Left renal cortex interstitium (tissue), 4 donors: ENCODE measurements at regions not wholly inside any gene's neighbourhood (a gene's known extent, or its start where the extent isn't known, plus 50 kb on each side); places are given as distances from the start of the nearest gene placed in this dataset.

Experiments
- DNase-seq, 4 donors: peaks; one replicate each; pipeline ENCODE4 v3.0.0-alpha.2; 2013; ENCODE audit warnings: low read depth in 4 of 4, low spot score in 2 of 4, missing footprints in 1 of 4

- no peak for DNase-seq
Measured at GRCh38 chr12:60119327-60119726, 523.5 kb downstream of the SLC16A7 start.

- no peak for DNase-seq
Measured at GRCh38 chr12:60120199-60120598, 524.4 kb downstream of the SLC16A7 start.

DNA sequence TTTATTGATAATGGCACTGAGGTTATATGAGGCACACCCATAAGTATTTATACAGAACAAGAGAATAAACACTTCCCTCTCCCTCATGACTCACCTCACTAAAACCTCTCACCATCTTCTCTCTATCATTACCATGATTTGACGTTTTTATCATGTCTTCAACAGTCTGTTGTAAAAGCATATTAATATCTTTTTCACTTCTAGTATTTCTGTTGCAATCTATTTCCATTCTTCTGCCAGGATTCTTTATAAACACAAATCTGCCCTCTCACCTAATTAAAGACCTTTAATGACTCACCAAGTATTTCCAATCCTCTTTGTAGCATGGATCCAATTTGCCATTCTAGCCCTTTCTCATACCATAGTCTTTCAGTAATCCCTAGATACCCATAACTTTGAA is 527.7 kb downstream of the SLC16A7 start:
- no peak for DNase-seq

- DNase-seq = no peak
Measured at GRCh38 chr12:60137513-60137912, 541.7 kb downstream of the SLC16A7 start.

DNA sequence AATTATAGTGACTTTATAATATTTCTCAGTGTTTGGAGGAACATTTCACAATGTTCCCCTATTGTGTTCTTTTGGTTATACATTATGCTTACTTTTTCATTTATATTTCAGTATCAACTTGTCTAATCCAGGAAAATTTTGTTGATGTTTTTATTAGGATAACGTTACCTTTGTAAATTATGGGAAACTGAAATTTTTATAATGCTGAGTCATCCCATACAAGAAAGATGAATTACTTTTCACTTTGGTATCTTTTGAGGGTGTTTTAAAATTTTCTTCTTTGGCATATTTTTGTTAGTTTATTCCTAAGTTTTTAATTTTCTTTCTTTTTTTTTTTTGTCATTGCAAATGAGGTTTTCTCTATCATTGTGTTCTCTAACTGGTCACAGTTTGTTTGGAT is 542.7 kb downstream of the SLC16A7 start:
- DNase-seq = no peak

DNA sequence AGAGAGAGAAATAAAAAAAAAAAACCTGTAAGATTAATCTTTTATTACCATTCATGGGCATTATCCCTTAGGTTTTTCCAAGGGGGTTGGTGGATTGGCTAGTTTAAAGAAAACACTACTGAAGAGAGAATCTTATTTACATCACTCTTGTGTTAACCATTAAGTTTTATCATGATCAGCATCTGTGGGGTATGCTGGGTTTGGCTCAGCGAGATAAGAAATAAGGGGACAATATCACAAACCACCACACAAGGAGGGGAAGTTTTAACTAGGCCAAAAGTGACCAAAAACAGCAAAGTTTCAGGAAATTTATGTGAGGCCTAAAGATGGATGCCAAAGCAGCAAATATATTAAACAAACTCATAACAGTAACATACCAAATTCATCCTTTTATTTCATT is 548.6 kb downstream of the SLC16A7 start:
- DNase-seq = no peak

GRCh38 chr12:60148109-60148508 is 552.3 kb downstream of the SLC16A7 start:
- no peak for DNase-seq

DNA sequence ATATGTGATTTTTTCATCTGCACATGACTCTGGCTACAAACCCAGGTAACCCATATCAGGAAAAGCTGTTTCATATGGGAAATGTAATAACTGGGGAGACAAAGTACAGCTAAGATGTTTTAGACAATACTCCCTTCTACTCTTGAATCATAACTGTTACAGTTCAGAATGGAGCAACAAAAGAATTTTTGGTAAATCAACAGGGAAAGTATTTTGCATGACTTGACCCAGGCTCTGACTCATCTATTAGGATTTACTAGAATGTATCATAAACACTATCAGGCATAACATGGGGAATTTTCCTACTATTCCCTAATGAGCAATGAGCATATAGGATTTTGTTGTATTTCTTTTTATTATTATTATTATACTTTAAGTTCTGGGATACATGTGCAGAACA is 553.0 kb downstream of the SLC16A7 start:
- no peak for DNase-seq

GRCh38 chr12:60152756-60153155 is 556.9 kb downstream of the SLC16A7 start:
- no peak for DNase-seq

GRCh38 chr12:60159761-60160160 is 563.9 kb downstream of the SLC16A7 start:
- no peak for DNase-seq

- DNase-seq = no peak
Measured at GRCh38 chr12:60162988-60163720, 567.3 kb downstream of the SLC16A7 start.

DNA sequence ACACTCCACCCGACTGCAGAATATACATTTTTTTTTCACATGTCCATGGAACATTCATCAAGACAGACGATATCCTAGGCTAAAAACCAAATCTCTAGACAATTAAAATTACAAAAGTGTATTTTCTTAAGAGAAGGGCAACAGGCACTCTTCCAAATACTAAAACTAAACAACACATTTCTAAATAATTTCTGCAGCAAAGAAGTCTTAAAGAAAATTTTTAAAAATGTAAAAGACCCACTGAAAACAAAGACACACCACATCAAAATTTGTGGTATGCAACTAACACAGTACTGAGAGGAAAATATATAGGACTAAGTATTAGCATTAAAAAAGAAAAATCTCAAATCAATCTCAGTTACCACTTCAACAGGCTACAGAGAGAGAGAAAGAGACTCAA is 570.0 kb downstream of the SLC16A7 start:
- no peak for DNase-seq

DNA sequence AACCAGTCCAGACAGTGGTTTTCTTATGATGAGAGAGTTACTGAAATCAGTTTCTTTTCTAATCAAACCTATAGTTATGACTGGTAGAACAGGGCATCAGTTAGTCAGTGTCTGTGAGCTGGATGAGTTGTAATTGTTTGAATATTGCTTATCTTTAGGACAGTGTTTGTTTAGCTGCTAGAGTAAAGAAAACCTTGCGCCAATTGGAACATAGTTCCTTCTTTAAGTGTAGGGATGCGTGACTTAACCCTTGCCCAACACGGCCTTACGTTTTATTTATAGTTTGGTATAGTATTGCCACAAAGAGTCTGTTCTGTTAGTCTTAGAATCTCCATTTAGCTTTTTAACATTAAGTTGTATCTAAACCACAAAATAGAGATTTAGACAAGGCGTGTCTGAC is 572.6 kb downstream of the SLC16A7 start:
- DNase-seq = no peak

GRCh38 chr12:60169904-60170303 is 574.1 kb downstream of the SLC16A7 start:
- DNase-seq = no peak

GRCh38 chr12:60172266-60173211 is 576.7 kb downstream of the SLC16A7 start:
- DNase-seq = no peak

GRCh38 chr12:60173224-60174170 is 577.7 kb downstream of the SLC16A7 start:
- DNase-seq = no peak

DNA sequence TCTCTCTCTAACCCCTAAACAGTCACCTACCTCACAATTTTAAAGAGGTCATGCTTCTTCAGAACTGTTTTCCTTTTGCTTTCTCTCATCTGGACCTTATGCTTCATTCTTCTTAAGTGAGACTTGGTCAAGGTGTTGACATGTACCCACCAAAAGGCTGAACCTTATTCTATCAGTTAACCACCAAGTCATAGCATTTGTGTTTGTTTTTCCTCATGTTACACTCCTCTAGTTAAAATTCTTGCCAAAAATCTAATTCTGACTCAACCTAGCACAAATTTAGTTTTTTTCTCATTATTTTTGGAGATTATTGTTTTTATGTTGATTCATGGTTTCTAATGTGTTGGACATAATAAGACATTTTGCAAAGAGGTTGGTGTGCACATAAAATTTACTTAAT is 578.6 kb downstream of the SLC16A7 start:
- no peak for DNase-seq

DNA sequence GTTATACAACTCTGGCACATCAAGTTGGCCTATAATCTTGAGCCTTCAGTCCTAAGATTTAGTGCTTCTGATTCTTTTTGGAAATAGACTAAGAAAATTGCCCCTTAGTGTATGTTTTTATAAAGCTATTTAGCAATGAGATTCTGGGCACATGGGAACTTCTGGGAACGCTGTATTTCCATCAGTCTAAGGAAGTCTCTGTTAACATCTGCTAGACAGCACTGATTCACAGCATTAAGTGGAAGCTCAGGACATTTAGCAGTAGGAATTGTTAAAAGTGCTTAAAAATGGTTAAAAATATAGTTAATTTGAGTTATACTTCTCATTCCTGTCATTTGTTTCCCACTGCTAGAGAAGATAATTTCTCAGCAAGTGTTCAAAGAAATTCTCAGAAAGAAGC is 579.1 kb downstream of the SLC16A7 start:
- no peak for DNase-seq

DNA sequence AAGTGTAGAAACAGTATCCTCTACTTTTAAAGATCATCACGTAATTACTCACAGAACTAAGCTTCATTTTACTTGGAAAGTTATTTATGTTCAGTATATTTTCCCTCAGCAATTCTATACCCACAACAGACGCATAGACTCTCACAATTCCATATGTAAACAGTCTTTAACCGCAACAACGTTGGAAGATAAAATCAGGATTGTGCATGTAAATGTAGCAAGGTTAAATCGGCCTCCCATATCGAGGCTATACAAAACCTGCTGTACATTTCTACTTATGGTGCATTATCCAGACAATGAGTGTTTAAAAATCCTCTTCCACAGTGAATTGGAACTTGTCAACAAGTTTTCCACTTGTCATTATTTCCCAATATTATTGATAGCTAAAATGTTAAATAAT is 581.1 kb downstream of the SLC16A7 start:
- DNase-seq = no peak

GRCh38 chr12:60180298-60180697 is 584.5 kb downstream of the SLC16A7 start:
- no peak for DNase-seq

GRCh38 chr12:60182354-60182753 is 586.5 kb downstream of the SLC16A7 start:
- no peak for DNase-seq
